Peyer's patch (tissue), 4 donors: ENCODE measurements at regions not wholly inside any gene's neighbourhood (a gene's known extent, or its start where the extent isn't known, plus 50 kb on each side); places are given as distances from the start of the nearest gene placed in this dataset.

Experiments used
- DNase-seq, 3 donors: peaks; one replicate each; pipeline ENCODE4 v3.0.0-alpha.2; 2017 to 2019
- H3K27ac ChIP-seq, 4 donors: fragments of 200-600 bp; sonication (generic); one replicate each; pipeline ENCODE4 v1.5.1; 2016 to 2019
- H3K27me3 ChIP-seq, 2 donors: fragments of 200-600 bp; sonication (generic); one replicate each; pipeline ENCODE4 v1.5.1; 2019
- H3K36me3 ChIP-seq, 3 donors: fragments of 200-600 bp; sonication (generic); one replicate each; pipeline ENCODE4 v1.5.1; 2016 to 2019
- H3K4me1 ChIP-seq, 4 donors: fragments of 200-600 bp; sonication (generic); one replicate each; pipeline ENCODE4 v1.5.1; 2016 to 2019
- H3K4me3 ChIP-seq, 4 donors: fragments of 200-600 bp; sonication (generic); 1 replicate in 3 of 4; 2 replicates in 1 of 4; pipeline ENCODE4 v1.5.1; 2016 to 2019; ENCODE audit warnings: mild to moderate bottlenecking in 1 of 4
- H3K9me3 ChIP-seq, 4 donors: fragments of 200-600 bp; sonication (generic); one replicate each; pipeline ENCODE4 v1.5.1; 2016 to 2019; ENCODE audit warnings: mild to moderate bottlenecking in 1 of 4
- POLR2A ChIP-seq, 2 donors: fragments of 450-650 bp; IDR thresholded peaks; one replicate each; pipeline ENCODE4 v1.5.1; 2017; ENCODE audit warnings: antibody characterized with exemption in 2 of 2, mild to moderate bottlenecking in 2 of 2, moderate library complexity in 2 of 2
- TF ChIP-seq, protein P1 (sequence below), 6 experiments: fragments of 450-650 bp in 4 of 6; fragments of 200-600 bp in 2 of 6; sonication (generic) in 1 of 6; IDR thresholded peaks; one replicate each; pipeline ENCODE4 v1.5.1; 2017 to 2019; ENCODE audit warnings: antibody characterized with exemption in 6 of 6, mild to moderate bottlenecking in 3 of 6, moderate library complexity in 1 of 6

DNA sequence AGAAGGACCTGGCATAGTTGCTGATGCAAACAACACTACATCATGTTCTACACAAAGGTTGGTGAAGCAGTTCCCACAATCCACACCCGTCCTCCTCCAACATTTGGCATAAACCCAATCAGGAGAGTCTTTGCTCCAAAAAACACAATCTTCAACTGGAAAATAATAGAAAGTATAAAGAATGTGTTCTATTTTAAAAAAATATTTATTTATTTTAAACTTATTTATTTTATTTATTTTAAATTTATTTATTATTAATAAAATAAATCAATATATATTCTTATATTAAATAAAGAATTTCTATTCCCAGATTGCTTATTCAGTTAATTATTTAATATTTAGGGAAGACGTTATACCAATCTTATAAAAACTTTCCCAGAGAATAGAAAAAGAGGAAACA lies 1753.7 kb upstream of the AGA start:
- Histone ChIP-seq H3K27me3 (no peaks in the 10 kb centered on the region), H3K4me3 (no peak overlapping the region), H3K27ac (no peak overlapping the region), H3K9me3 (peaks cover 0 to 2% (median 0%) of the 10 kb centered on the region in 4 donors), H3K36me3 (no peaks in the 10 kb centered on the region), H3K4me1 (no peaks in the 10 kb centered on the region)
- TF ChIP-seq, protein P1, sequence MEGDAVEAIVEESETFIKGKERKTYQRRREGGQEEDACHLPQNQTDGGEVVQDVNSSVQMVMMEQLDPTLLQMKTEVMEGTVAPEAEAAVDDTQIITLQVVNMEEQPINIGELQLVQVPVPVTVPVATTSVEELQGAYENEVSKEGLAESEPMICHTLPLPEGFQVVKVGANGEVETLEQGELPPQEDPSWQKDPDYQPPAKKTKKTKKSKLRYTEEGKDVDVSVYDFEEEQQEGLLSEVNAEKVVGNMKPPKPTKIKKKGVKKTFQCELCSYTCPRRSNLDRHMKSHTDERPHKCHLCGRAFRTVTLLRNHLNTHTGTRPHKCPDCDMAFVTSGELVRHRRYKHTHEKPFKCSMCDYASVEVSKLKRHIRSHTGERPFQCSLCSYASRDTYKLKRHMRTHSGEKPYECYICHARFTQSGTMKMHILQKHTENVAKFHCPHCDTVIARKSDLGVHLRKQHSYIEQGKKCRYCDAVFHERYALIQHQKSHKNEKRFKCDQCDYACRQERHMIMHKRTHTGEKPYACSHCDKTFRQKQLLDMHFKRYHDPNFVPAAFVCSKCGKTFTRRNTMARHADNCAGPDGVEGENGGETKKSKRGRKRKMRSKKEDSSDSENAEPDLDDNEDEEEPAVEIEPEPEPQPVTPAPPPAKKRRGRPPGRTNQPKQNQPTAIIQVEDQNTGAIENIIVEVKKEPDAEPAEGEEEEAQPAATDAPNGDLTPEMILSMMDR (IDR thresholded peaks at IDR 0.05), result no peak
- TF ChIP-seq POLR2A (IDR thresholded peaks at IDR 0.05), result no peak
- DNase-seq, result no peak

DNA sequence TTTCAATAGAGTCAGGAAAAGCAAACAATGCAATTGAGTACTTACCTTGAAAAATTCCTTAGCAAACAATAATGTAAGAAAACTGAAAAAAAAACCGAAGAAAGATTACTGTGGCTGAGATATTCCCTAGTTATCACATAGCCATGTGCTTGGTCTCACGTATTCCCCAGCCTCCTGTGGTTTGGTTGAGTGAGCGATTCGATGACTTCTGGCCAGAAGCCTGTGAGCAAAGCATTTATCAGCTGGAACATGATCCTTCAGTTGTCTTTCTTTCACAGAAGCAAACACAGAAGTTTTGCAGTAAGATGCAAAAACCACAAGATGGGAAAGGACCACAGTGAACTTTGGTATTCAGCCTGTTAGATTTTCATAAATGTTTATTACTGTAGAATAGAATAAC lies 1754.3 kb upstream of the AGA start:
- DNase-seq, result no peak
- H3K4me3 ChIP-seq, result no peak overlapping the region
- peaks cover 0 to 2% (median 0%) of the 10 kb centered on the region in 4 donors for H3K9me3 ChIP-seq
- H3K4me1 ChIP-seq, result no peaks in the 10 kb centered on the region
- H3K27me3 ChIP-seq, result no peaks in the 10 kb centered on the region
- no peak overlapping the region for H3K27ac ChIP-seq
- no peaks in the 10 kb centered on the region for H3K36me3 ChIP-seq
- TF ChIP-seq, protein P1 (IDR thresholded peaks at IDR 0.05), result no peak
- no peak for TF ChIP-seq POLR2A (IDR thresholded peaks at IDR 0.05)

DNA sequence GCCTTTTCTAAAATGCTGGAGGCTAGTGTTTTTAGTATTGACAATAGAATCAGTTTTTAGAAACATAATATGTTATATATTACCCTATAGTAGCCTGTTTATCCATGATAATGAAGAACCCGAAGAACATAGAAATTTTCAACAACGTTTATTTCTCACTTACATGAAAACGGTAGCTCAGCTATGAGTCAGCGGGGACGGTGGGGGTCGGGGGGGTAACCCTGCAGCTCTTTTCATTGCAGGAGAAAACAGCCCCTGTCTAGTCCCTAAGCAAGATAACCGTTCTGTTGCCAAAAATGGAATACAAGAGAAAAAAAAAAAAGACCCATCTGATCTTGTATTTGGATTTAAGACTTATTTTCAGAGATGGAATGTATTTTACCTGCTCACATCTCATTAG lies 1758.4 kb upstream of the AGA start:
- Histone ChIP-seq H3K4me3 (no peak overlapping the region), H3K27ac (no peak overlapping the region), H3K27me3 (no peaks in the 10 kb centered on the region), H3K36me3 (no peaks in the 10 kb centered on the region), H3K9me3 (peaks cover 0 to 2% (median 0%) of the 10 kb centered on the region in 4 donors), H3K4me1 (no peaks in the 10 kb centered on the region)
- TF ChIP-seq POLR2A (IDR thresholded peaks at IDR 0.05), result no peak
- TF ChIP-seq, protein P1 (IDR thresholded peaks at IDR 0.05), result no peak
- no peak for DNase-seq

DNA sequence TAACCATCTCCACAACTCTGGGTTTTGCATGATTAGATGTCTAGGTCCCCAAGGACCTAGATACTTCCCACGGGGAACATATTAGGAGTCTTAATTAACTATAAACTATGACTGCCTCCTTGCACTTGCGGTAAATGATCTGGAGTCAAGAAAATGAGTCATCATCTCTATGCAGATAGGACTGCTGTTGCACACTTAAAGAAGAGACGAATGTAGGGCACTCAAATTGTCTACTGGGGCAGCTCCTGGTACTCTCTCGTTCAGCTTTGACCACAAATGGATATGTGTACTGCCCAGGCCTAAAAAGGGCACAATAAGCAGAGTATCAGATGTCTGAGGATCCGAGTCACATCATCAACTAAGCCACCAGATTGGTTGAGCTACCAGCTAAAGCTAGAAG lies 1783.4 kb upstream of the AGA start:
- H3K4me1 ChIP-seq, result no peaks in the 10 kb centered on the region
- TF ChIP-seq, protein P1 (IDR thresholded peaks at IDR 0.05), result no peak
- no peak for TF ChIP-seq POLR2A (IDR thresholded peaks at IDR 0.05)
- H3K9me3 ChIP-seq, result no peaks in the 10 kb centered on the region
- no peaks in the 10 kb centered on the region for H3K36me3 ChIP-seq
- no peak overlapping the region for H3K27ac ChIP-seq
- no peak for DNase-seq
- no peaks in the 10 kb centered on the region for H3K27me3 ChIP-seq
- H3K4me3 ChIP-seq, result no peak overlapping the region

DNA sequence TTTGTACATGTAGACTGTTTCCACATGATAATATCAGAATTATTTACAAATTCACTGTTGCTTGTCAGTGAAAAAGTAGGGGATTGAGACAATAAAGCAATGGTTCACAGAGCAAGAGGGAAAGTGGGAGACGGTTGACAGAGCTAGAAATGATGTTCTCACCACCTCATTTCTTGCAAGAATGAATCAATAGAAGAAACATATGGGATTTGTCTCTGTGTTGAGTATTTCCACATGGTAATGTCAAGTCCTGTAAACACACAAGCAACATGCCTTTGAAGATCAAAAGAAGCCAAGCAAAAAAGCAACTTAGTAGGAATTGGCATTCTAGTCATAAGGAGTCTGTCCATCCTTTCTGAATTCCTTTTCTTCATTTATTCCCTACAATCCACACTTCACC lies 1806.6 kb upstream of the AGA start:
- TF ChIP-seq, protein P1 (IDR thresholded peaks at IDR 0.05), result no peak
- no peak for TF ChIP-seq POLR2A (IDR thresholded peaks at IDR 0.05)
- no peaks in the 10 kb centered on the region for H3K27me3 ChIP-seq
- no peaks in the 10 kb centered on the region for H3K4me1 ChIP-seq
- DNase-seq, result no peak
- no peaks in the 10 kb centered on the region for H3K9me3 ChIP-seq
- H3K27ac ChIP-seq, result no peak overlapping the region
- no peaks in the 10 kb centered on the region for H3K36me3 ChIP-seq
- no peak overlapping the region for H3K4me3 ChIP-seq

DNA sequence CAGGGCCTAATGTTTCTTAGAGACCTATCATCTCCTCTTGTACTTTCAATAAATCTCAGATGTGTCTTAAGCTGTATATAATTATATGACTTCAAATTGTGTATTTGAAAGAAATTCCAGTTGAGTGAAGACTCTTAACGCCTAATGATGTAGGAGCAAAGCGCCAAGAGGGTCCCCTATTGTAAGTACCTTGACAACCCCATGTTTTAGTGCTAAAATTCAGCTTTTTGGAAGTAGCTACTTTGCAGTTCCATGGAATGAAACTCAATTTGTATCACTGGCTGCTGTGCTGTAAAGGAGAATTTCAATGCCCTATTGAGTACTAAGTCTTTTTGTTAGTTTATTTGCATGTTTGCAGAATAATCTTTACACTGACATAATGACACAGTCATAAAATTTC lies 1826.6 kb upstream of the AGA start:
- no peaks in the 10 kb centered on the region for H3K4me1 ChIP-seq
- no peaks in the 10 kb centered on the region for H3K9me3 ChIP-seq
- no peaks in the 10 kb centered on the region for H3K36me3 ChIP-seq
- H3K27me3 ChIP-seq, result no peaks in the 10 kb centered on the region
- no peak overlapping the region for H3K4me3 ChIP-seq
- no peak overlapping the region for H3K27ac ChIP-seq
- no peak for TF ChIP-seq POLR2A (IDR thresholded peaks at IDR 0.05)
- TF ChIP-seq, protein P1 (IDR thresholded peaks at IDR 0.05), result no peak
- DNase-seq, result no peak
